ENCODE measurements at regions not wholly inside any gene's neighbourhood (a gene's known extent, or its start where the extent isn't known, plus 50 kb on each side); places are given as distances from the start of the nearest gene placed in this dataset.

DNA sequence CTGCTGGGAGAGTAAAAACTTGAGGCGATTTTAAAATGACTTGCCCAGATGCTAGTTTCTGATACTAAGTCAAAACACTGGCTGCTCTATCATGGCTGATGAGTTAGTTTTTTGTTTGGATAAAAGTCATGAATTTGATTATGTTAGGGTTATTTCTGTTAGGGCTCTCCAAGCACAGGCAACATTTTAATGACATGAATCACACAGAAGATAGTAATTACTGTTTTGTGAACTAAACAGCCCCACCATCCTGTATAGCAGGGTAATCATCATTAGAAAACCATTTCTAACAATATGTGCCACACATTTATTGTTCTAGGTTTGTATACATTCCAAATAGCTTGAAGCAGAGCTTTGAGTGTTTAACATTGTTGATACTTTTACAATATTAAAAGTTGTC lies 750.3 kb downstream of the ANKRD7 start:
- TF ChIP-seq, protein P1, sequence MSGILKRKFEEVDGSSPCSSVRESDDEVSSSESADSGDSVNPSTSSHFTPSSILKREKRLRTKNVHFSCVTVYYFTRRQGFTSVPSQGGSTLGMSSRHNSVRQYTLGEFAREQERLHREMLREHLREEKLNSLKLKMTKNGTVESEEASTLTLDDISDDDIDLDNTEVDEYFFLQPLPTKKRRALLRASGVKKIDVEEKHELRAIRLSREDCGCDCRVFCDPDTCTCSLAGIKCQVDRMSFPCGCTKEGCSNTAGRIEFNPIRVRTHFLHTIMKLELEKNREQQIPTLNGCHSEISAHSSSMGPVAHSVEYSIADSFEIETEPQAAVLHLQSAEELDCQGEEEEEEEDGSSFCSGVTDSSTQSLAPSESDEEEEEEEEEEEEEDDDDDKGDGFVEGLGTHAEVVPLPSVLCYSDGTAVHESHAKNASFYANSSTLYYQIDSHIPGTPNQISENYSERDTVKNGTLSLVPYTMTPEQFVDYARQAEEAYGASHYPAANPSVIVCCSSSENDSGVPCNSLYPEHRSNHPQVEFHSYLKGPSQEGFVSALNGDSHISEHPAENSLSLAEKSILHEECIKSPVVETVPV (CRISPR knock-in tag; IDR thresholded peaks at IDR 0.05) = no peak
- TF ChIP-seq ESRRG (CRISPR knock-in tag; IDR thresholded peaks at IDR 0.05) (no peak), ZNF565 (CRISPR knock-in tag; conservative IDR thresholded peaks at IDR 0.05; ENCODE audit: low read depth) (no peak)
- no peak for ATAC-seq

DNA sequence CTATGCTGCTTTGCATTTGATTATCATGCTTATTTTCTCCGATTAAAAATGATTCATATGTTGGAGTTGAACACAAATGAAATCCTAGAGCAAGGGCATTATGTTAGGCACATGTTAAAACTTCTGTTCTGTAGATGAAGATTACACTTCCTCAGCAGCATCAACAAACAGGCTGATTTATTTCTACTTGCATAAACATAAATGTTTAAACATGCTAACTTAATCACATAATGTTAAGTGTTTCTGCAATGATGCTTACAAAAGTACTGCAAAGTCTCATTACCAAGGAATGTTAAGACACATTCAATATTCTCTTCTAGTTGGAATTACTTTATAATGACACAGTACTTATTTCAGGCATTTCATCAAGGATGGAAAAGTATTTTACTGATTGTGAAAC lies 770.8 kb downstream of the ANKRD7 start:
- ATAC-seq = no peak
- no peak for TF ChIP-seq TCF4 (CRISPR knock-in tag; IDR thresholded peaks at IDR 0.05; ENCODE audit: borderline replicate concordance)
- no peak for TF ChIP-seq BACH2 (CRISPR knock-in tag; IDR thresholded peaks at IDR 0.05; ENCODE audit: borderline replicate concordance)
- TF ChIP-seq, protein P1 (CRISPR knock-in tag; IDR thresholded peaks at IDR 0.05) = no peak
- no peak for TF ChIP-seq ZNF70 (CRISPR knock-in tag; IDR thresholded peaks at IDR 0.05)
- no peak for TF ChIP-seq ARNTL (CRISPR knock-in tag; IDR thresholded peaks at IDR 0.05; ENCODE audit: borderline replicate concordance, low read depth)
- TF ChIP-seq, protein P2, sequence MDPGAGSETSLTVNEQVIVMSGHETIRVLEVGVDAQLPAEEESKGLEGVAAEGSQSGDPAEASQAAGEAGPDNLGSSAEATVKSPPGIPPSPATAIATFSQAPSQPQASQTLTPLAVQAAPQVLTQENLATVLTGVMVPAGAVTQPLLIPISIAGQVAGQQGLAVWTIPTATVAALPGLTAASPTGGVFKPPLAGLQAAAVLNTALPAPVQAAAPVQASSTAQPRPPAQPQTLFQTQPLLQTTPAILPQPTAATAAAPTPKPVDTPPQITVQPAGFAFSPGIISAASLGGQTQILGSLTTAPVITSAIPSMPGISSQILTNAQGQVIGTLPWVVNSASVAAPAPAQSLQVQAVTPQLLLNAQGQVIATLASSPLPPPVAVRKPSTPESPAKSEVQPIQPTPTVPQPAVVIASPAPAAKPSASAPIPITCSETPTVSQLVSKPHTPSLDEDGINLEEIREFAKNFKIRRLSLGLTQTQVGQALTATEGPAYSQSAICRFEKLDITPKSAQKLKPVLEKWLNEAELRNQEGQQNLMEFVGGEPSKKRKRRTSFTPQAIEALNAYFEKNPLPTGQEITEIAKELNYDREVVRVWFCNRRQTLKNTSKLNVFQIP (CRISPR knock-in tag; IDR thresholded peaks at IDR 0.05; ENCODE audit: borderline replicate concordance, low read depth) = no peak
- TF ChIP-seq, protein P3, sequence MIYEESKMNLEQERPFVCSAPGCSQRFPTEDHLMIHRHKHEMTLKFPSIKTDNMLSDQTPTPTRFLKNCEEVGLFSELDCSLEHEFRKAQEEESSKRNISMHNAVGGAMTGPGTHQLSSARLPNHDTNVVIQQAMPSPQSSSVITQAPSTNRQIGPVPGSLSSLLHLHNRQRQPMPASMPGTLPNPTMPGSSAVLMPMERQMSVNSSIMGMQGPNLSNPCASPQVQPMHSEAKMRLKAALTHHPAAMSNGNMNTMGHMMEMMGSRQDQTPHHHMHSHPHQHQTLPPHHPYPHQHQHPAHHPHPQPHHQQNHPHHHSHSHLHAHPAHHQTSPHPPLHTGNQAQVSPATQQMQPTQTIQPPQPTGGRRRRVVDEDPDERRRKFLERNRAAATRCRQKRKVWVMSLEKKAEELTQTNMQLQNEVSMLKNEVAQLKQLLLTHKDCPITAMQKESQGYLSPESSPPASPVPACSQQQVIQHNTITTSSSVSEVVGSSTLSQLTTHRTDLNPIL (CRISPR knock-in tag; IDR thresholded peaks at IDR 0.05; ENCODE audit: low read depth) = no peak
- TF ChIP-seq ZNF565 (CRISPR knock-in tag; conservative IDR thresholded peaks at IDR 0.05; ENCODE audit: low read depth) = no peak
- no peak for TF ChIP-seq OSR1 (CRISPR knock-in tag; IDR thresholded peaks at IDR 0.05)
- TF ChIP-seq TOX (CRISPR knock-in tag; IDR thresholded peaks at IDR 0.05; ENCODE audit: borderline replicate concordance) = no peak
- TF ChIP-seq, protein P4, sequence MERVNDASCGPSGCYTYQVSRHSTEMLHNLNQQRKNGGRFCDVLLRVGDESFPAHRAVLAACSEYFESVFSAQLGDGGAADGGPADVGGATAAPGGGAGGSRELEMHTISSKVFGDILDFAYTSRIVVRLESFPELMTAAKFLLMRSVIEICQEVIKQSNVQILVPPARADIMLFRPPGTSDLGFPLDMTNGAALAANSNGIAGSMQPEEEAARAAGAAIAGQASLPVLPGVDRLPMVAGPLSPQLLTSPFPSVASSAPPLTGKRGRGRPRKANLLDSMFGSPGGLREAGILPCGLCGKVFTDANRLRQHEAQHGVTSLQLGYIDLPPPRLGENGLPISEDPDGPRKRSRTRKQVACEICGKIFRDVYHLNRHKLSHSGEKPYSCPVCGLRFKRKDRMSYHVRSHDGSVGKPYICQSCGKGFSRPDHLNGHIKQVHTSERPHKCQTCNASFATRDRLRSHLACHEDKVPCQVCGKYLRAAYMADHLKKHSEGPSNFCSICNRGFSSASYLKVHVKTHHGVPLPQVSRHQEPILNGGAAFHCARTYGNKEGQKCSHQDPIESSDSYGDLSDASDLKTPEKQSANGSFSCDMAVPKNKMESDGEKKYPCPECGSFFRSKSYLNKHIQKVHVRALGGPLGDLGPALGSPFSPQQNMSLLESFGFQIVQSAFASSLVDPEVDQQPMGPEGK (CRISPR knock-in tag; IDR thresholded peaks at IDR 0.05; ENCODE audit: borderline replicate concordance) = no peak
- no peak for TF ChIP-seq SNAI2 (CRISPR knock-in tag; IDR thresholded peaks at IDR 0.05)
- TF ChIP-seq ZNF8 (CRISPR knock-in tag; IDR thresholded peaks at IDR 0.05) = no peak
- no peak for TF ChIP-seq GLIS3 (CRISPR knock-in tag; IDR thresholded peaks at IDR 0.05)
- TF ChIP-seq PPARA (CRISPR knock-in tag; IDR thresholded peaks at IDR 0.05; ENCODE audit: borderline replicate concordance) = no peak

DNA sequence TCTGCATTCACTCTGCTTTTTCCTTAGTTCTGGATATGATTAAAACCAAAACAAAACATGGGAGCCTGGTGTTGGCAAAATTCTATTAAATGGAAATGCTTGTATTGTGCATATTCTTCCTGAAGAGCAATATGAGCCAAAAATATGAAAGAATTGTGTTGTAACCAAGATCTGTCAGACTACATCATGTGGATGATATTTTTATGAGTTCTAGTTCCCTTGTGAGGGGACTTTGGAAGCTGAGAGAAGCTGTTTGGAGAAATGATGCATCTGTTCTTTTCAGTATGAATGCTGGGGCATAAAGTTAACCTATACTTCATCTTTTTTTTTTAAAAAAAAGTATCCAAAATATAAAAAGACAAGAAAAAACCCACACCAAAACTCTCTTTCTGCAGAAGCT lies 782.7 kb downstream of the ANKRD7 start:
- no peak for ATAC-seq
- no peak for TF ChIP-seq CSDC2 (CRISPR knock-in tag; IDR thresholded peaks at IDR 0.05)
- TF ChIP-seq, protein P1 (CRISPR knock-in tag; IDR thresholded peaks at IDR 0.05) = no peak
- no peak for TF ChIP-seq TCF4 (CRISPR knock-in tag; IDR thresholded peaks at IDR 0.05; ENCODE audit: borderline replicate concordance)
- TF ChIP-seq ZC3H10 (CRISPR knock-in tag; IDR thresholded peaks at IDR 0.05) = no peak
- no peak for TF ChIP-seq GLIS3 (CRISPR knock-in tag; IDR thresholded peaks at IDR 0.05)
- TF ChIP-seq, protein P4 (CRISPR knock-in tag; IDR thresholded peaks at IDR 0.05; ENCODE audit: borderline replicate concordance) = no peak
- no peak for TF ChIP-seq ZFP30 (CRISPR knock-in tag; IDR thresholded peaks at IDR 0.05)
- no peak for TF ChIP-seq TOX (CRISPR knock-in tag; IDR thresholded peaks at IDR 0.05; ENCODE audit: borderline replicate concordance)
- no peak for TF ChIP-seq ARNTL (CRISPR knock-in tag; IDR thresholded peaks at IDR 0.05; ENCODE audit: borderline replicate concordance, low read depth)
- no peak for TF ChIP-seq SNAI2 (CRISPR knock-in tag; IDR thresholded peaks at IDR 0.05)
- no peak for TF ChIP-seq RARB (CRISPR knock-in tag; IDR thresholded peaks at IDR 0.05)
- no peak for TF ChIP-seq ZFP3 (CRISPR knock-in tag; IDR thresholded peaks at IDR 0.05)
- no peak for TF ChIP-seq ZNF565 (CRISPR knock-in tag; conservative IDR thresholded peaks at IDR 0.05; ENCODE audit: low read depth)
- TF ChIP-seq, protein P3 (CRISPR knock-in tag; IDR thresholded peaks at IDR 0.05; ENCODE audit: low read depth) = no peak
- TF ChIP-seq ZNF8 (CRISPR knock-in tag; IDR thresholded peaks at IDR 0.05) = no peak

Data from SK-N-SH treated with all-trans-retinoic acid at 6 μM for 48 hours (cell line).